ENCODE measurements at regions not wholly inside any gene's neighbourhood (a gene's known extent, or its start where the extent isn't known, plus 50 kb on each side); places are given as distances from the start of the nearest gene placed in this dataset.

DNA sequence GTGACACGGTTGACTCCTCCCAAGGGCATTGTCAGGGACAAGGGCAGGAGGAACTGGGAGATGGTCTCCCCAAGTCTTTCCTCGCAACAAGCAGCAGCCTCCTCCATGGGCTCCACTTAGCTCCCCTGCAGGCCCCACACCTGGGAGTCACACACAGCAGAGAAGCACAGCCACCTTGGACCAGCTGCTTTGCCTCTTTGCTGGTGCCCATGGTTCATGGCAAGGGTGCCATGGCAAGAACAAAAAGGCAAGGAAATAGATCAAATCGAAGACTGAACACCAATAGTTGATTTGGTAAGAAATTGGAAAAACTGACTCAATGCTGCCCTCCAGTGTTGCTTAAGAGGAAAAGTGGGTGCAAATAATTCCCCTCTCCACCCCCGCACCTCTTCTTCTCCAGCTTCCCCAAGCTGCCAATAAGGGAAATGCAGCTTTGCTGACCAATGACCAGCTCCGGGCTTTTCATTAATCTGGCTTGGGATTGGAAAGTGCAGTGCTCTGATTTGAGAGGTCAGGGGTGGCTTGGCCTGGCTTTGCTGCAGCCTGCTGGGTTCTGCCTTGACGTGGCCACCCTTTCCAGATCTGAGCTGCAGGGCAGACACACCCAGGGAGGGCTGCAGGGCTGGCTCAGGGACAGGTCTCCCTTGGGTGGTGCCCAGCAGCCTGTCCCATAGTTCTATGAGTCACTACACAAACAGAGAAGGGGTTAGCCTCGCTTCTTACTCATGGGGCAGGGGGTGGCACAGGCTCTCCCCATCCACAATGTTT lies 162.0 kb downstream of the KLF13 start:
- DNase-seq = peak; percentile 38 to 92 (median 68)

GRCh38 chr15:31489281-31489680 lies 162.6 kb downstream of the KLF13 start:
- DNase-seq = no peak

- DNase-seq = peak; percentile 17 to 75 (median 54)
Measured at GRCh38 chr15:31489801-31490646, 163.4 kb downstream of the KLF13 start.

- no peak for DNase-seq
Measured at GRCh38 chr15:31494786-31495185, 168.2 kb downstream of the KLF13 start.

- DNase-seq = no peak
Measured at GRCh38 chr15:31495281-31495680, 168.6 kb downstream of the KLF13 start.

- DNase-seq = no peak
Measured at GRCh38 chr15:31497838-31498237, 171.2 kb downstream of the KLF13 start.

DNA sequence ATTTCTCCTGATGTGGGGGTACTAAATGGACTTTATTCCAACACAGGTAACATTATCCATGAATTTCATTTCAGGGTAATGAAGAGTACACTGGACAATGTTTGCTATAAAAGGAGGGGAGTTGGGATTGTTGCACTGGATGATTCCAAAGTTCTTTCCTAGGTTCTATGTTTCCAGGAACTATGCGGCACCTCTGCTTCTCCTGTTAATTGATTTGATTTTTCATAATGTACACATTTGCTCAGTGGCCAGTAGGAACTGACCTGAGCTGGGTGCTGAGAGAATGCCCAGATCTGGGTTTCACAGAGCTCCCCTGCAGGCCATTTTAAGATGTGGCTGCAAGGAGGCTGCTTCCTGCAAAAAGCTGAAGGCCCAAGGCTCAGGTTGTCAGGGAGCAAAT lies 171.7 kb downstream of the KLF13 start:
- no peak for DNase-seq

- no peak for DNase-seq
Measured at GRCh38 chr15:31498756-31499155, 172.1 kb downstream of the KLF13 start.

DNA sequence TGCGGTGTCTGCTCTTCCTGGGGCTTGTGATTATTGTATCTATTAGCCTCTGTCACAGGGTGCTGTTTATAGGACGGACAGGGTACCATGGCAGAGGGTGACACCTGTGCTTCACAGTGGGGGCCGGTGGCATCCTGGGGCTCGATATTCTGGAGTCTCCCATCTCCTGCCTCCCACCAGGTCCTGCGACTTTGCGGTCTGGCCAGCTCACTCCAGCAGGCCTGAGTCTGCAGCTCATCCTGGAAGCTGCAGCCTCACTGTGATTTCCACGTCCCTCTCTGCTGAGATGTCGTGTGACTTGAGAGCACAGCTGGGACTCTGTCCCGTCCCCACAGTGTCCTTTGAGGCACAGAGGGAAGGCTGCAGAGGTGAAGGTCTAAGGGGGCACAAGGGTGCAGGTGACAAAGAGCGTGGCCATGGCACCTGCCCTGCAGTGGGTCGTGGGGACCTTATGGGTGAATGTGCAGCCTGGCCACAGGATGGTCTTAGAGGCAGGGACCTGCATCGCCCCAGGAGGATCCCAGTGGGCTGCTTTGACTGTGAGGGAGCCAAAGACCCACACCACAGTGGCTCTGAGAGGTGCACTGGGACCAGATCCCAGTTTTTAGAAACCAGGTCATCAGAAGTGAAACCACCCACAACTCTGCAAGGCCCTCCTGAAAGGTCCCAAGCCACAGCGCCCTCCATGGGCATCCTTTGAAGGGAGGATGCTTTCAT lies 172.8 kb downstream of the KLF13 start:
- DNase-seq = no peak

DNA sequence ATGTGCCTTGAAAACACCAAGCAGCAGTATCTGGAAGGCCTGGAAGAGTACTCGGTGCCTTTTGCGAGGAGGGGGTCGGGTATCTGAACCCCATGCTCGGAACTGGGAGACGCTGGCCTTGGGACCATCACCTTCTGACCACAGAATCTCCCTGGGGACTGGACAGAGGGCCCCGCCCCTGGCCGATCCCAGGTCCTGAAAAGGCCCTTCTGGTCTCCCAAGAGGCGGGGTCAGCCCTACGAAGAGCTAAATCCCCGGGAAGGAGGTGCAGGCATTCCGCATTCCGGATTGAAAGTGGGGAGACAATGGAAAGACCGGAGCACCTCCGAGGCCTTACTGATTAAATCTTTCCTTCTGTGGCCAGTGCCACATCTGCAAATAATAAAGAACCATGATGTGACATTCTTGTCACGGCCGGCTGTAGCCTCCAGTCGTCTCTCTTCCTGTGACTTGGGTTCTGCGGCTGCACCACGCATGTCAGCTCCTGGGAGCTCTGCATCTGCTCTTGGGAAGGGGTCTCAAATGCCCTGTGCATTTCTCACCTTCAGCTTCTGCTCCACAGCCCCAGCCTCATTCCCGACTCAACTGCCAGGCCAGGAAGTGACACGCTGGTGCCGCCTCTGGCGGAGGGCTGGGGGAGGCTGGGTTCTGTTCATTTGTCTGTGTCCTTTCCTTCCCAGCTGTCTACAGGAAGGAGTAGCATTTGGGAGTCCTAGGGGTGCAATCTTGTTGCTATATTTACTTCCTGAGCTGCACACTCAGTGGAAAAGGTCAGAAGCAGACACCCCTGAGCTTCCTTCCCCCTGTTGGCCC lies 173.5 kb downstream of the KLF13 start:
- no peak for DNase-seq

DNA sequence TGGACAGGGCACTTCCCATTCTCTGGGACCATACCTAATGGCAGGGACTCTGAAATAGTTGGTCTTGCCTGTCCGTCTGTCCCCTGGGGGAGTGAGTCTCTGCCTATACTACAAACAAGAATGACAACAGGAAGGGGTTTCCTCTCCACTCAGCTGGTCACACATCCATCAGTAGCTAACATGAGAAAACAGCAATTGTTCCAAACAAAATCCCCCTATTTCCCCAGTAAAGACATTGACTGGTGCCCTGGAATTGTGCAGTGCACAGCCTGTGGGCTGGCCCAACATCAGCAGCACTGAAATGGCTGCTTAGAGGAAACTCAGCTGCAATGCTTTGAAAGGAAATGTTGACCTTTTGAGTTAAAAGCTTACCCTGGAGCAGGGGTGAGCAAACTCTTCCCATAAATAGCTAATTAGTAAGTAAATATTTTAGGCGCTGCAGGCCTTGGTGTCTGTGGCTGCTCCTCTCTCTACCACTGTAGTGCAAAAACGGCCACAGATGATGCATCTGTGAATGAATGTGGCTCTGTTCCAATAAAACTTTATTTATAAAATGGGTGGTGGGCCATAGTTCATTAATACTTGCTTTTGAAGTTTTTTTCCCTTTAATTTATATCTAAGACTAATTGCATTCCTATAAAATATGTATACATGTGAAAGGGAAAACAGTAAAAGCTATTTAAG lies 174.3 kb downstream of the KLF13 start:
- peak in 2 of 3 experiments; percentile 38 to 77 for DNase-seq

- no peak for DNase-seq
Measured at GRCh38 chr15:31501536-31502157, 175.0 kb downstream of the KLF13 start.

DNA sequence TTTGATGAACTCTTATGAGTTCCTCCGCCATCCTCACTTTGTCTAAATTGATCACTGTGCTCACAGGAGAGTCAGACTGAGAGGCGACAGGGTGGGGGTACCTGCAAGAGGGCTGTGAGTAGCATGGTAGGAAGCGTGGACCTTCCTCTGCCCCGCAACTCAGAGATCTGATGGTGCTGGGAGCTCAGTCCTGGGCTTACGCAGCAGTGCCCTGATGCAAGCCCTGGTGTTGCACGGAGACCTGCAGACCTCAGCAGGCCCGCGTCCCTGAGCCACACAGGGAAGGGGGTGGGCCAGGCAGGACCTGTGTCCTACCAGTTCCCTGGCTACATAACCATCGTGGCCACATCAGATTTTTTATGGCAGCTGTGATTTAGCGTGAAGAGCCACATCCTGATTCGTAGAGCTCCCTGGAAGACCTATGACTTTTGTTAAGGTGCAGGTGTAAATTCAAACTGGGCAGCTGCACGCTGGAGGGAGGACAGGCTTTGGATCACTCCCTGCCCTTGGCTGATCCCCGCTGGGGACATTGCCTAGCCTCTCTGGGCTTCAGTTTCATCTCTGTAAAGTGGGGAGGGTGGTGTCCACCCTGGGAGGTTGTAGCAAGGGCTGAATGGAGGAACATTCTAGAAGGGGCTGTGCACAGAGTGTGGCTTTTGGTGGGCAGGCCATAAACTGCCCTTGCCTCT lies 176.1 kb downstream of the KLF13 start:
- no peak for DNase-seq

DNA sequence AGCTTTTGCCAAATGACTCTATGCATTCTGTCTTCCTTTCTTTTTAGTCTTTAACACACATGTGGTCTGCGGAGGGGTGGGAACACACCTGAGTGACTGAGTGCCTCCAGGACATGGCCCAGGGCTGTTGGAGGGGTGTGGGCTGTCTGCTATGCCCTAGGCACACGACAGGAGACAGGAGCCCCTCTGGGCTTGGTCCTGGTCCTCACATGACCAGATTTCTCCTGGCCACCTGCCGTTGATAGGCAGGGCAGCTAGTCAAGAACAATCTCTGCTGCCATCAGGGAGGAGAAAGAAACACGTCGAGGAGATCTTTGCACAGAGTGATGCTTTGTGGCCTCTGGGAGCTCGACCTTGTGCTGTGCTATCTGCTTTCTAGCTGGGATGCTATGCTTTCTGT lies 176.6 kb downstream of the KLF13 start:
- no peak for DNase-seq

- DNase-seq = no peak
Measured at GRCh38 chr15:31503758-31504461, 177.3 kb downstream of the KLF13 start.

DNA sequence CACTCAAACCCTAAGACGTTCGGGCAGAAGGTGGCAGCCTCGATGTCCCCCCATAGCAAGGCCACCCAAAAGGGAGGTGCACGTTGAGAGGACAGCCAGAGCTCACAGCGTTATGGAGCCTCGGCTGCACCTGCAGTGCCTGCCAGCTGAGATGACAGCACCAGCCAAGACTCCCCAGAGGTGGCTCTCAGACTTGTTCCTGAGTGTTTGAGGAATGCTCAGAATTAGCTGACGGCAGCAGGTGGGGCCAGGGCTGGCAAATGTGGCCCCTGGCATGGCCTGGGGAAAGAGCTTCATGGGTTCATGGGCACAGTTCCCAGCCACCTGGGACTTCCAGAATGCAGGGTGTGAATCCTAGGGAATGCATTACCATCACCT lies 177.8 kb downstream of the KLF13 start:
- DNase-seq = no peak

- peak in 2 of 3 experiments; percentile 37 to 76 for DNase-seq
Measured at GRCh38 chr15:31507573-31507972, 180.9 kb downstream of the KLF13 start.

DNA sequence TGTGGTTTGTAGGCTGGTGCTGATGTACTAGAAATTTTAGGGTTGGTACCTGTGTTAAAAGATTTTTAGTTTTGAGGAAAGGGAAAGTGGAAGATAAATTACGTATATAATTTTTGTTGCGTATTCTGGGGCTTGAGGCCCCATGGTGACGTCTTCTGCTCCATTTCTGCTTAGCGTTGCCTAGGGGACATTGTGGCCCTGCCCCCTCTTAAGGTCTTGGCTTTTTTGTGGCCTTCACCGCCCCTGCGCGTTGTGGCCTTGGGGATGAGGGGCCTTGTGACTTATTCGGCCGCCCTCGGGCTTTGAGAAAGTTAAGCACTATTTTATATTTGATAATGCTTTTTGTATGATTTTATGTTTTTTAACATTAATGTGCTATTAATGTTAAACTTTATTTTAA lies 182.0 kb downstream of the KLF13 start:
- no peak for DNase-seq

- DNase-seq = no peak
Measured at GRCh38 chr15:31510057-31510456, 183.4 kb downstream of the KLF13 start.

GRCh38 chr15:31511707-31512310 lies 185.2 kb downstream of the KLF13 start:
- DNase-seq = no peak
